Endothelial cell of umbilical vein (primary cell): ENCODE measurements at regions not wholly inside any gene's neighbourhood (a gene's known extent, or its start where the extent isn't known, plus 50 kb on each side); places are given as distances from the start of the nearest gene placed in this dataset.

Experiments
- BruUV-seq: library from RNA; stranded (reverse); fragments of 400-500 nt; replicated peaks from 2 replicates; lab custom pipeline; 2021; lab: Mats Ljungman, UMichigan
- CTCF ChIA-PET: fragments of 300-600, 350-600 bp; sonication (Branson Sonifier 250); formaldehyde crosslinking; loops from one replicate; lab custom pipeline; 2021; ENCODE audit warnings: antibody characterized with exemption, inconsistent platforms; lab: Charles Lee
- POLR2A ChIA-PET: fragments of 300-600, 350-600 bp; sonication (Branson Sonifier 250); formaldehyde crosslinking; loops from one replicate; lab custom pipeline; 2021; ENCODE audit warnings: antibody characterized with exemption, inconsistent platforms; lab: Charles Lee
- DNase-seq: peaks from one replicate; pipeline ENCODE4 v3.0.0-alpha.2; 2011; ENCODE audit warnings: low read depth, low spot score
- FAIRE-seq: peaks from 2 replicates; lab custom pipeline; 2011; peaks lifted over from hg19 to GRCh38; lab: Jason Lieb, UNC
- H2AFZ ChIP-seq: 2 replicates; pipeline ENCODE4 v1.6.0; 2012; ENCODE audit warnings: low read depth, low read length, control low read depth, inconsistent platforms
- H3K27ac ChIP-seq: 2 replicates; pipeline ENCODE4 v1.5.1; 2011; ENCODE audit warnings: low read depth, mild to moderate bottlenecking, control low read depth, low read length, moderate library complexity; ENCODE audit not compliant: insufficient read depth
- H3K27me3 ChIP-seq, 2 experiments: 2 replicates each; pipeline versions ENCODE4 v1.6.0 to v1.6.1; 2011; ENCODE audit warnings: low read length in 2 of 2, mixed read lengths in 1 of 2; ENCODE audit not compliant: control insufficient read depth in 2 of 2, insufficient read depth in 2 of 2
- H3K36me3 ChIP-seq, 2 experiments: 2 replicates in 1 of 2; 3 replicates in 1 of 2; pipeline ENCODE4 v1.5.1; 2011; ENCODE audit warnings: low read length in 2 of 2, mild to moderate bottlenecking in 1 of 2, moderate library complexity in 1 of 2; ENCODE audit not compliant: control insufficient read depth in 2 of 2, insufficient read depth in 2 of 2; ENCODE audit errors: extremely low read depth in 1 of 2
- H3K4me1 ChIP-seq: 3 replicates; pipeline ENCODE4 v1.5.1; 2011; ENCODE audit warnings: mild to moderate bottlenecking, low read length; ENCODE audit not compliant: control insufficient read depth, insufficient read depth; ENCODE audit errors: extremely low read depth
- H3K4me2 ChIP-seq: 2 replicates; pipeline ENCODE4 v1.6.1; 2011; ENCODE audit warnings: low read length, control low read depth, mixed read lengths; ENCODE audit not compliant: insufficient read depth
- H3K4me3 ChIP-seq, 3 experiments: fragments of 200-600 bp in 1 of 3; sonication (generic), shearing (Covaris generic) in 1 of 3; replicated peaks in 1 of 3; 2 replicates each; pipeline ENCODE4 v1.5.1; 2011 to 2016; ENCODE audit warnings: control low read depth in 3 of 3, low read length in 3 of 3, mild to moderate bottlenecking in 2 of 3, inconsistent platforms in 1 of 3, low read depth in 1 of 3, moderate library complexity in 1 of 3; ENCODE audit not compliant: insufficient read depth in 1 of 3
- H3K79me2 ChIP-seq: 2 replicates; pipeline ENCODE4 v1.6.0; 2012; ENCODE audit warnings: low read length, inconsistent platforms; ENCODE audit not compliant: control insufficient read depth, insufficient read depth
- H3K9ac ChIP-seq: replicated peaks from 2 replicates; pipeline ENCODE3; 2011; ENCODE audit warnings: low read length, control low read depth; ENCODE audit not compliant: insufficient read depth; ENCODE audit errors: extremely low read depth
- H3K9me1 ChIP-seq: replicated peaks from 3 replicates; pipeline ENCODE4 v1.6.0; 2011; ENCODE audit warnings: mild to moderate bottlenecking, low read length; ENCODE audit not compliant: control insufficient read depth, insufficient read depth; ENCODE audit errors: extremely low read depth
- H3K9me3 ChIP-seq: replicated peaks from 2 replicates; pipeline ENCODE4 v1.5.1; 2012; ENCODE audit warnings: low read length, inconsistent platforms; ENCODE audit not compliant: control insufficient read depth, insufficient read depth
- H4K20me1 ChIP-seq: replicated peaks from 2 replicates; pipeline ENCODE3; 2011; ENCODE audit warnings: mild to moderate bottlenecking, low read length; ENCODE audit not compliant: control insufficient read depth, insufficient read depth; ENCODE audit errors: extremely low read depth
- EZH2 ChIP-seq: IDR thresholded peaks from 2 replicates; pipeline ENCODE4 v1.6.1; 2012; ENCODE audit warnings: borderline replicate concordance, low read depth, mild to moderate bottlenecking, moderate library complexity, low read length, inconsistent platforms; ENCODE audit not compliant: severe bottlenecking
- GATA2 ChIP-seq: IDR thresholded peaks from 2 replicates; pipeline ENCODE4 v1.7.0; 2011; ENCODE audit warnings: low read depth, mild to moderate bottlenecking, moderate library complexity, mixed read lengths, low read length; ENCODE audit not compliant: insufficient read length, insufficient read depth
- POLR2A ChIP-seq: IDR thresholded peaks from 2 replicates; pipeline ENCODE4 v1.6.1; 2012; ENCODE audit warnings: low read depth, mild to moderate bottlenecking, control low read depth, low read length
- POLR2AphosphoS5 ChIP-seq: IDR thresholded peaks from 2 replicates; pipeline ENCODE4 v1.6.1; 2012; ENCODE audit warnings: low read depth, mild to moderate bottlenecking, control low read depth, low read length, moderate library complexity; ENCODE audit not compliant: insufficient read depth
- dilution Hi-C: fragments of 300-500 bp; cut with MboI; formaldehyde crosslinking; loops from one replicate; pipeline ENCODE4 v1.15.0; 2019; ENCODE audit warnings: low sequenced_read_pairs; ENCODE audit not compliant: extremely low pct_ligation_motif_present
- intact Hi-C: fragments of 100-400 bp; cut with micrococcal nuclease; formaldehyde crosslinking; loops from one replicate; pipeline ENCODE4 v1.10.0; 2022

- CTCF ChIA-PET, result no interaction called here
- dilution Hi-C loops (no loop called here), intact Hi-C loops (loop anchor here (10.0 kb wide), 1 partner anchor 314 kb away; no protein-coding TSS in a partner anchor)
- H3K4me3 ChIP-seq, result no peak overlapping the region
- H3K27me3 ChIP-seq, result no peaks in the 10 kb centered on the region
- DNase-seq (no peak), FAIRE-seq (no peak)
- POLR2A ChIA-PET, result no interaction called here
- H3K36me3 ChIP-seq, result no peaks in the 10 kb centered on the region
- H4K20me1 ChIP-seq, result no peaks in the 10 kb centered on the region
- no peaks in the 10 kb centered on the region for H3K9me3 ChIP-seq
- no peaks in the 10 kb centered on the region for H3K4me1 ChIP-seq
- H3K9me1 ChIP-seq, result no peaks in the 10 kb centered on the region
- no peak overlapping the region for H3K9ac ChIP-seq
- no TSS peak for BruUV-seq
- no peak overlapping the region for H2AFZ ChIP-seq
- no peak for TF ChIP-seq POLR2A
- H3K27ac ChIP-seq, result no peak overlapping the region
- no peaks in the 10 kb centered on the region for H3K79me2 ChIP-seq
- no peak overlapping the region for H3K4me2 ChIP-seq
Measured at GRCh38 chrX:39301036-39301435, 499.8 kb downstream of the MID1IP1 start.

GRCh38 chrX:39302838-39303237 is 501.6 kb downstream of the MID1IP1 start:
- no TSS peak for BruUV-seq
- Histone ChIP-seq H2AFZ (no peak overlapping the region), H3K4me1 (peaks cover 5% of the 10 kb centered on the region), H3K9ac (no peak overlapping the region), H3K4me2 (no peak overlapping the region), H3K27me3 (no peaks in the 10 kb centered on the region), H3K9me1 (no peaks in the 10 kb centered on the region), H3K27ac (no peak overlapping the region), H3K36me3 (no peaks in the 10 kb centered on the region), H3K4me3 (no peak overlapping the region), H3K79me2 (no peaks in the 10 kb centered on the region), H3K9me3 (no peaks in the 10 kb centered on the region), H4K20me1 (no peaks in the 10 kb centered on the region)
- FAIRE-seq, result no peak
- ChIA-PET CTCF (no interaction called here), POLR2A (no interaction called here)
- no peak for TF ChIP-seq GATA2
- no peak for TF ChIP-seq POLR2AphosphoS5
- no peak for TF ChIP-seq EZH2
- DNase-seq, result no peak
- intact Hi-C loops (loop anchor here (10.0 kb wide), 1 partner anchor 312 kb away; no protein-coding TSS in a partner anchor), dilution Hi-C loops (no loop called here)
